DMS 273 (cell line): ENCODE measurements at regions not wholly inside any gene's neighbourhood (a gene's known extent, or its start where the extent isn't known, plus 50 kb on each side); places are given as distances from the start of the nearest gene placed in this dataset.
"Not testable (repeated sequence)": the region's sequence is repeated elsewhere in the genome, so short reads cannot be mapped to it uniquely, and the experiment has no call there.

Experiments used
- DNase-seq: peaks from one replicate; lab custom pipeline; 2025; ENCODE audit not compliant: unreplicated experiment; lab: John Stamatoyannopoulos, UW

- peak; percentile 11 for DNase-seq
Observed at GRCh38 chr22:22371031-22371541, 126.5 kb downstream of the VPREB1 start.

GRCh38 chr22:22372086-22372485 lies 127.5 kb downstream of the VPREB1 start:
- DNase-seq = no peak

- DNase-seq = no peak
Observed at GRCh38 chr22:22374163-22374562, 129.6 kb downstream of the VPREB1 start.

GRCh38 chr22:22374579-22374978 lies 130.0 kb downstream of the VPREB1 start:
- no peak for DNase-seq

GRCh38 chr22:22375576-22376351 lies 131.2 kb downstream of the VPREB1 start:
- no peak for DNase-seq

- no peak for DNase-seq
Observed at GRCh38 chr22:22376352-22376706, 131.7 kb downstream of the VPREB1 start.

GRCh38 chr22:22376884-22377283 lies 131.7 kb downstream of the ZNF280B start:
- DNase-seq = not testable (repeated sequence)

- DNase-seq = no peak
Observed at GRCh38 chr22:22377335-22377734, 131.2 kb downstream of the ZNF280B start.

- no peak for DNase-seq
Observed at GRCh38 chr22:22378446-22379415, 129.8 kb downstream of the ZNF280B start.

- DNase-seq = peak; percentile 44
Observed at GRCh38 chr22:22380098-22381030, 128.2 kb downstream of the ZNF280B start.

- not testable (repeated sequence) for DNase-seq
Observed at GRCh38 chr22:22381292-22381691, 127.2 kb downstream of the ZNF280B start.

GRCh38 chr22:22384267-22384666 lies 124.3 kb downstream of the ZNF280B start:
- DNase-seq = no peak

- DNase-seq = no peak
Observed at GRCh38 chr22:22384668-22385244, 123.8 kb downstream of the ZNF280B start.

GRCh38 chr22:22386602-22387385 lies 121.7 kb downstream of the ZNF280B start:
- peak; percentile 43 for DNase-seq

- DNase-seq = no peak
Observed at GRCh38 chr22:22387386-22387736, 121.2 kb downstream of the ZNF280B start.

GRCh38 chr22:22388090-22388489 lies 120.5 kb downstream of the ZNF280B start:
- DNase-seq = no peak

GRCh38 chr22:22388494-22388893 lies 120.0 kb downstream of the ZNF280B start:
- no peak for DNase-seq

GRCh38 chr22:22389467-22389866 lies 119.1 kb downstream of the ZNF280B start:
- no peak for DNase-seq

- no peak for DNase-seq
Observed at GRCh38 chr22:22390989-22391388, 117.6 kb downstream of the ZNF280B start.

- DNase-seq = no peak
Observed at GRCh38 chr22:22391543-22391942, 117.0 kb downstream of the ZNF280B start.
